ENCODE measurements at regions not wholly inside any gene's neighbourhood (a gene's known extent, or its start where the extent isn't known, plus 50 kb on each side); places are given as distances from the start of the nearest gene placed in this dataset.

DNA sequence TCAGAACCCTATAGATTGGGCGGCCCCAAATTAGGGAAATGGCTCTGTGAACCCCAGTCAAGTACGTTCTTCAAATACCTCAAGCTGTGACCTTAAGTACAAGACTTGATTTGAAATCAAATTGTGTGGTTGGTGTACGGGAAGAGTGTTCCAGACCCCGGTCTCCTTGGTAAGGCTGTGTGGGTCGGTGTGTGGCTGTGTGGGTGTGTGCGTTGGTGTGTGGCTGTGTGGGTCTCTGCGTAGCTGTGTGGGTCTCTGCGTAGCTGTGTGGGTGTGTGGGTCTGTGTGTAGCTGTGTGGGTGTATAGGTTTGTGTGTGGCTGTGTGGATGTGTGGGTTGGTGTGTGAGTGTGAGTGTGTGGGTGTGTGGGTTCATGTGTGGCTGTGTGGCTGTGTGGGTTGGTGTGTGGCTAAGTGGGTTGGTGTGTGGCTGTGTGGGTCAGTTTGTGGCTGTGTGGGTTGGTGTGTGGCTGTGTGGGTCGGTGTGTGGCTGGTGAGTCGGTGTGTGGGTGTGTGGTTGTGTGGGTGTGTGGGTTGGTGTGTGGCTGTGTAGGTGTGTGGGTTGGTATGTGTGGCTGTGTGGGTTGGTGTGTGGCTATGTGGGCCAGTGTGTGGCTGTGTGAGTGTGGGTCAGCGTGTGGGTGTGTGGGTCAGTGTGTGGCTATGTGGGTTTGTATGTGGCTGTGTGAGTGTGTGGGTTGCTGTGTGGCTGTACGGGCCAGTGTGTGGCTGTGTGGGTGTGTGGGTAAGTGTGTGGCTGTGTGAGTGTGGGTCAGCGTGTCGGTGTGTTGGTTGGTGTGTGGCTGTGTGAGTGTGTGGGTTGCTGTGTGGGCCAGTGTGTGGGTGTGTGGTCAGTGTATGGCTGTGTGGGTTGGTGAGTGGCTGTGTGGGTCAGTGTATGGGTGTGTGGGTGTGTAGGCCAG lies 238.7 kb upstream of the ZFHX3 start:
- DNase-seq, result no peak

DNA sequence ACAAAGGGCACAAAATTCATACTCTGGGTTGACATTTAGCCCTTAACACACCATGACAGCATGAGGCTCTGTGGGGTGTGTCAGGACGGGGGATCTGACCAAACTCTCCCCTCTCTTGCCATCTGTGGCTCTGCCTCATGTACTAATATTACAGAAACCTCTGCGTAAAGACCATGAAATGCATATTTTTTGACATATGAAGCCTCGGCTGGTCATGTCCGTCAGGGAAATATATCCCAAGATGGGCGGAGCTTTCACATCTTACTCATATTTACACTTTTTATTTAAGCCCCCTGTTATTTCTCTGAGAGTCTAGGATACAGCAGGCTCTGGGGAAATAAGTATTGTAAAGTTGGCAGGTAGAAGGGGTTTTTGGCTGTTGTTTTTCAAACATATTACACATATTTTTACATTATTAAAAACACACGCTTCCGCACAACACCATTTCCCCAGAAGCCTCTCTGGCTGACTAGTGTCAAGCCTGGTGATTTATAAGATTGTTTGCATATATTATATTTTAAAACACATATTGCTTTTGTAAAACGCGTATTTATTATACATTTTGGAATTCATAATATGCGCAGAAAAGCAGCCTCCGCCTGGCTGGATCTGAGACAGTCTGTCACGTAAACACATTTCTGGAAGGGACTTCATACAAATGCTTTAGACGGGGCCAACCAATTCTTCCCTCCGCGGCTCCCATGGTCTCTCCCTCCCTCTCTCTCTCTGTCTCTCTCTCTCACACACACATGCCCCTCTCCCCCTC lies 237.7 kb upstream of the ZFHX3 start:
- no peak for DNase-seq

GRCh38 chr16:73280388-73280787 lies 232.5 kb upstream of the ZFHX3 start:
- no peak for DNase-seq

GRCh38 chr16:73279451-73279850 lies 231.5 kb upstream of the ZFHX3 start:
- DNase-seq, result no peak

DNA sequence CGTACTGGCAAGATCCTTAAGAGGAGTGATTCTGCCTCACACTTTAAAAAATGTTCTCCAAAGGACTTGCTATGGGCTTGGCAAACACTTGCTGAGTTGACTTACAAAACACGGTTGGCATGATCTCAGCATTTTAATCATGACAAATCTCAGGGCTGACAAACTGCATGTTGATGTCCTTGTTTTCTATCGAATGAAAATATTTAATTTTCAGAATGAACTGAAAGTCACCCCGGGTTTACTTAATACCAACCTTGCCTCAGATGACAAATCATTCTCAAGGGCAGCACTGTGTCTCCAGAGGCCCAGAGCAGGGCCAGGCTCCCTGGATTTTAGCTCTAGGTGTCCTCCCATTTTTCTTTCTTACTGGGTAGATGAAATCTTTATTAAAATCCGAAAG lies 229.1 kb upstream of the ZFHX3 start:
- DNase-seq, result no peak

DNA sequence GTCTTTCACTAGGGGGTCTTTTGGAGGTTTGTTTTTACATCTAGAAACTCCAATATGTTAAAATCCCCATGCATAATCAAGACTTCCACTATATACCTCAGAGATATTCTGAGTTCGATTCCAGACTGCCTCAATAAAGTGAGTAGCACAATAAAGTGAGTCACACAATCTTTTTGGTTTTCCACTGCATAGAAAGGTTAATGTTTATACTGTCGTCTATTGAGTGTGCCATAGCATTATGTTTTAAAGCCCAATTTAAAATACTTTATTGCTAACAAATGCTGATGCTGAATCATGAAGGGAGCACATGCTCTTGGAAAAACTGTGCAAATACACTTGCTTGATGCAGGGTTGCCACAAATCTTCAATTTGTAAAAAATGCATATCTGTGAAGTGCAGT lies 227.5 kb upstream of the ZFHX3 start:
- no peak for DNase-seq

DNA sequence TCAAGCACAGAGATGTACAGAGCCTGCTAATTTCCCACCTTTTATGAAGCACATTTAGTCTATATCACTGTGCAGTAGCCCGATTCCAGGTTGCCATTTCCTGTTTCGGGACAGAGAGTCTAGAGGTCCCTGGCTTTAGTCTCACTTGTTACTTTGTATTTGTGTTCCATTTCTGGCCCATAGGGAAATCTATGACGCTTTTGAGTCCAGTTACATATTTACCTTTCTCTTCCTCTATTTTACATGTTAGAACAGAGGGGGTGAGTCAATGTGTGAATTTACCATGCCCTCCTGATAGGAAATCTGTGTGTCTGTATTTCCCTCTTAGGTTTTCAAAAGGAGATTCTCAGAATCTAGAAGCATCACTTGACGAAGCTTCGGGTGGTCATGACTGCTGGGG lies 227.1 kb upstream of the ZFHX3 start:
- no peak for DNase-seq

DNA sequence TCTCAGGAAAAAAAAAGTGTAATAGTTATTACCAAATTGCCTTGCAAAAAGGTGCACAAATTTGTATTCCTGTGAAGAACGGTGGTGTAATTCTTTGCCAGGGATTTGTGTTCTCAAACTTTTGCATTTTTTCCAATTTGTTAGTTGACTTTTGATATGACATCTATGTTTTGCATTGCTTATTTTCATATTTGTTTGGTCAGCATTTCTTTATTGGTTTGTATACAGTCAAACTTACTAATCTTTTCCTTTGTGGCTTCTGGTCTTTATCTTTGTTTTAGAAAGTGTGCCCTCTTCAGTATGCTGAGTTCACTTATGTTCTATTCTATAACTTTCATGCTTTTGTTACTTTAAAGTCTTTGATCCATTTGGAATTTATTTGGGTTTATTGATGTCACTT lies 226.2 kb upstream of the ZFHX3 start:
- DNase-seq, result no peak

- DNase-seq, result no peak
Measured at GRCh38 chr16:73268366-73268993, 220.6 kb upstream of the ZFHX3 start.

GRCh38 chr16:73265935-73266334 lies 218.0 kb upstream of the ZFHX3 start:
- DNase-seq, result no peak

GRCh38 chr16:73265124-73265837 lies 217.4 kb upstream of the ZFHX3 start:
- DNase-seq, result no peak

DNA sequence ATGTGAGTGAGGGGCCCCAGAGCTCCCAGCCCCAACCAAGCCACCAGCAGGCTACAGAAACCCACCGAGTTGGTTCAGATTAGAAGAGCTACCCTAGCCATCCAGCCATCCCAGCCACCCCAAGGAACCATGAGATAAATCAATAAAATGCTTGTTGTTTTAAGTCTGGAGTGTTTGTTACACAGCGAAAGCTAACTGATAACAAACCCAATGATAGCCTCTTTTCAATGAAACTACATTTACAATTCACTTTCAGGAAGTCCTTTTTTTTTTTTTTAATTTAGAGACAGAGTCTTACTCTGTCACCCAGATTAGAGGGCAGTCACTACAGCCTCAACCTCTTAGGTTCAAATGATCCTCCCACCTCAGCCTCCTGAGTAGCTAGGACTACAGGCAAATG lies 215.0 kb upstream of the ZFHX3 start:
- no peak for DNase-seq

DNA sequence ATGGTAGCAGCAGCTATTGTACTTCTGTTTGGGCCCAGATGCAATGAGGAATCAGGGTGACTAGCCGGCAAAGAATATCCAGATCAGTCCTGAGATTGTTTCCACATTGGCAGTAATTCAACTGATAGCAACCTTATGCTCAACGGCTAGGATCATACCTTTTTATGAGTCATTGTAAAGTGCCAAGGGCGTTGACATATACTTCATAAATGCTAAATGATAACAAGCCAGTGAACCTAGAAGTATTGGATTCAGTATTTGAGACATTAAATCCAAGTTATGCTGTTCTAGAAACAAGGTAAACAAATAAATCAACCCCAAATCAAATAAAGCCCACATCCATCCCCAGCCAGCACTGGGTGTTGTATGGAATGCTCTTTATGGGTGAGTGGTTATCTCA lies 207.1 kb upstream of the ZFHX3 start:
- no peak for DNase-seq

GRCh38 chr16:73253922-73254480 lies 206.1 kb upstream of the ZFHX3 start:
- DNase-seq, result no peak

- DNase-seq, result no peak
Measured at GRCh38 chr16:73252446-73252845, 204.5 kb upstream of the ZFHX3 start.

- no peak for DNase-seq
Measured at GRCh38 chr16:73251608-73252007, 203.7 kb upstream of the ZFHX3 start.

DNA sequence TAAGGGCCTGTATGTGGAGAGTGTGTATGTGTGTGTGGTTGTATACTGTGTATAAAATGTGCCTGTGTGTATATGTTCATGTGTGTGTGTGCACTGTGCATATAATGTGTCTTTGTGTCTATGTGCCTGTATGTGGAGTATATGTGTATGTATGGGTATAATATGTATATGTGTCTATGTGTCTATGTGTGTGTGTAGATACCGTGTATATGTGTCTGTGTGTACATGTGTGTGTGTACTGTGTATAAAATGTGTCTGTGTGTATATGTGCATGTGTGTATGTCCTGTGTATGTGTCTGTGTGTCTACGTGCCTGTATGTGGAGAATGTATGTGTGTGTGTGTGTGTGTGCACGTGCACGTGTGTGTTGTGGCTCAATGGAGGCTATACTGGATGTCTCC lies 200.4 kb upstream of the ZFHX3 start:
- DNase-seq, result no peak

- DNase-seq, result no peak
Measured at GRCh38 chr16:73240920-73241319, 193.0 kb upstream of the ZFHX3 start.

DNA sequence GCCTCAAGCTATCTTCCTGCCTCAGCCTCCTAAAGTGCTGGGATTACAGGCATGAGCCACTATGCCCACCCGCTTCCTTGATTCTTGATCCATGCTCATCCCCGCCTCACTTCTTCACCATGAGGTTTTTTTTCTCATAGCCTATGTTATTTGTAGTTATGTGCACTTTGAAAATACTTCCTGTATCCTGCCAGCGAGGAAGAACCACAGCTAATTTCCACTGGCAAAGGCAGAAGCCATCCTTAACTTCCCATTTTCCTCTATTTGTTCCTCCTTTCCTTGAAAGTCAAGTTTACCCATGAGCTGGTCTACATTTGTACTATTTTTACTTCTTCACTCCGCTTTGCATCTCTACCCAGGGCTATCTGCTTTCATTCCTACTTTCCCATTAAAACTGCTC lies 189.7 kb upstream of the ZFHX3 start:
- DNase-seq, result no peak

- no peak for DNase-seq
Measured at GRCh38 chr16:73234496-73234895, 186.6 kb upstream of the ZFHX3 start.

DNA sequence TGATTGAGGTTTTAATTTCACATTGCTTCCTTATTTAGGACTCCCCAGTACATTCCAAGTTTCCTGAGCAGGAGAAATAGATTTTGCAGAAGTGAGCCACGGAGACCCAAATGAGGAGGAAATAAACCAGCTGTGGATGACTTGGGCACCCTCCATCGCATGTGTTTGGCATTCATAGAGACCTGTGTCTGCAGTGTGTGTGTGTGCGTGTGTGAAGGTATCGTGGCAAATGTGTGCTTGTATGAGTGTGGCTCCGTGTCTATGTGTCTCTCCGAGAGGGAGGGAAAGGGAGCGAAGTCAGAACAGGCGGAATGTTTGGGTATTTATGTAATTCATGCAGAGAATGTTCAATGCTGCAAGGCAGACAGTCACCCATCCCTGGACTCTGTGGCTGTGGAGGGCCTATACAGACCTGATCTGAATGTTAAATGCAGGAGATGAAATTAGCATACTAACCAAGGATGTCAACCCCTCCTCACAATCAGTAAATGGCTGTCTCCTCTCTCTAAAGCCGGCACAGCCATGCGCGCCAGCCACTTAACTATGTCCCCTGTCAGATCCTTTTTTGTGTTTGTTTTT lies 186.0 kb upstream of the ZFHX3 start:
- no peak for DNase-seq

DNA sequence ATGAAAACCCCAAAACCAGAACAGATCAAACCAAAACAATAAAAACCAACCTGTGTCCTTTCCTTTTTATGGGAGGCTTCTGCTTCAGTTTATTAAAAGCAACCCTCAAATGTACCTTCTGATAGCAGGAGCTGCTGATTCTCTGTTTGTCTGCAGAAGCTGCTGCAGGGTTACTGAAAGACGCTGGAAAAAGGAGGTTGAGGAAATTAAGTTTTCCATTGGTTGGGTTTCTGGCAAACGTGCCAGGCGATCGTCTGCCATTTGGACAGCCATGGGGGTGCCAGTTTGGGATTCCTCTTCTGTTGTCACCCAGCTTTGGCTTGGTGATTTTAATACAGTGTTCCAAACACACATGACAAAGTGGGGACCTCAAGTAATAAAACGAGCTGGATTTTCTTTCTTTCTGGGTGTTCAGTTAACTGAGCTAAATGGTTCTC lies 185.4 kb upstream of the ZFHX3 start:
- no peak for DNase-seq

Data from stimulated activated CD4-positive, alpha-beta T cell treated with anti-CD3 and anti-CD28 coated beads, Interleukin-15, amount 100 ng/mL, for 24 hours (primary cell).